Epithelial cell of proximal tubule (primary cell): ENCODE measurements at regions not wholly inside any gene's neighbourhood (a gene's known extent, or its start where the extent isn't known, plus 50 kb on each side); places are given as distances from the start of the nearest gene placed in this dataset.

Source experiments
- DNase-seq: peaks from one replicate; pipeline ENCODE4 v3.0.0-alpha.2; 2011; ENCODE audit warnings: low read depth
- H3K4me3 ChIP-seq: 2 replicates; pipeline ENCODE4 v1.5.1; 2011; ENCODE audit warnings: low read depth, mild to moderate bottlenecking, low read length
- CTCF ChIP-seq: conservative IDR thresholded peaks from 2 replicates; pipeline ENCODE4 v1.5.1; 2012; ENCODE audit warnings: low read depth, mild to moderate bottlenecking, low read length

DNA sequence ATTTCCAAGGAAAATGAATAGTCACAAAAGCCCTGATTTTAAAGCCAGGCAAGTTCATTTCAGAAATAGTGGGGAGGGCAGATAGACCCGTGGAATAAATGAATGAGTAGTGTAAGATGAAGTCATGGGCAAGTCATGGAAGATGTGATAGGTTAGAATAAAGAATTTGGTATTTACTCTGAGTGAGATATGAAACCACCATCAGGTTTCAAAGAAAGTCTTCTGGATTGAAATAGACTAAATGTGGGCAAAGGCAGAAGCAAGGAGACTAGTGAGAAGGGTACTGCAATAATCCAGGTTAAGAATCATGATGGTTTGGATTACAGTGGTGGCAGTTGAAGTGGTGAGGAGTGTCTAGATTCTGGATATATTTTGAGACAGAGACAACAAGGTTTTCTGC lies 218.5 kb upstream of the AFF2 start:
- TF ChIP-seq CTCF = no peak
- no peak for DNase-seq
- H3K4me3 ChIP-seq = no peak overlapping the region

GRCh38 chrX:148282504-148282903 lies 217.9 kb upstream of the AFF2 start:
- no peak for DNase-seq
- TF ChIP-seq CTCF = no peak

GRCh38 chrX:148284056-148284455 lies 216.4 kb upstream of the AFF2 start:
- no peak for DNase-seq
- no peak for TF ChIP-seq CTCF
- no peak overlapping the region for H3K4me3 ChIP-seq

More at GRCh38 chrX:148282504-148282903, 217.9 kb upstream of the AFF2 start:
- no peak overlapping the region for H3K4me3 ChIP-seq

DNA sequence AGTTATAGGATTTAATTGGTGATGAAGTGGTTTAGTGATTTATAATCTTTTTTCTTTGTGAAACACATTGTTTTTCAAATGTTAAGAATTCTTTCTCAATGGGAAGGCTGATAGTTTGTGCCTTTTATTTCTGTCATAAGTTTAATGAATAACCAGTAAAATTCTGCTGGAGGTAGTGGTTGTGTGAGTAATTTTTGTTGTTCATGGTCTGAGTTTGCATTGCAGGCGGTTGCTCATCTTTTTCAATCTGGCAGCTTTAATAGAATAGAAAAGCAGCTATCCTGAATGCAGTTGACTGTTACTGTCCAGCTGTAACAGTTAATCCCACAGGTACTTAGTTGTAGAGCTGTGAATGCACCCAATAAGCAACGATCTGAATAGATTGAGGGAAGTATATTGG lies 215.6 kb upstream of the AFF2 start:
- TF ChIP-seq CTCF = no peak
- no peak overlapping the region for H3K4me3 ChIP-seq
- no peak for DNase-seq

GRCh38 chrX:148288451-148288850 lies 212.0 kb upstream of the AFF2 start:
- no peak for DNase-seq
- TF ChIP-seq CTCF = no peak
- no peak overlapping the region for H3K4me3 ChIP-seq

DNA sequence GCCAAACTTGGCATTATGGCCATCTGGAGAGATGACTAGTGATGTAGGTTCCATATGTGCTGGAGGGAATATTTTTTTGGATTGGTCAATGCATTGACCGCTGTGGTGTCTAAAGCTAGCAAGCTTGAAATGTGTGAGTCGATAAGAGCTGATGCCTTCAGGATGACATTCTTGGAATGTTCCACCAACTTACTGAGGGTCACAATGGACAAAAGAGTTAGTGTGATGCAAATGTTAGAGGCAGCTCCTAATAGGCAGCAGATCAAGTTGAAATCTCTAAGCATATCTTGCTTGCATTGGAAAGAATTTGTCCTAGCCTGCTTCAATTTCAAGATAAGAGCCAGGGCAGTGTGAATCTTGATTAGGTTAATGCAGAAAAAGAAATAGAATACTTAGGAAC lies 210.4 kb upstream of the AFF2 start:
- TF ChIP-seq CTCF = no peak
- no peak for DNase-seq
- no peak overlapping the region for H3K4me3 ChIP-seq

- no peak overlapping the region for H3K4me3 ChIP-seq
- no peak for DNase-seq
- TF ChIP-seq CTCF = no peak
Measured at GRCh38 chrX:148290931-148291330, 209.5 kb upstream of the AFF2 start.
